HG02798 (cell line): ENCODE measurements at regions not wholly inside any gene's neighbourhood (a gene's known extent, or its start where the extent isn't known, plus 50 kb on each side); places are given as distances from the start of the nearest gene placed in this dataset.
"Not testable (repeated sequence)": the region's sequence is repeated elsewhere in the genome, so short reads cannot be mapped to it uniquely, and the experiment has no call there.

Source experiments
- ATAC-seq: cut with Tn5 transposase; IDR thresholded peaks from one replicate; pipeline ENCODE4 v1.9.1; 2021; ENCODE audit warnings: mild to moderate bottlenecking; ENCODE audit not compliant: unreplicated experiment, poor library complexity

DNA sequence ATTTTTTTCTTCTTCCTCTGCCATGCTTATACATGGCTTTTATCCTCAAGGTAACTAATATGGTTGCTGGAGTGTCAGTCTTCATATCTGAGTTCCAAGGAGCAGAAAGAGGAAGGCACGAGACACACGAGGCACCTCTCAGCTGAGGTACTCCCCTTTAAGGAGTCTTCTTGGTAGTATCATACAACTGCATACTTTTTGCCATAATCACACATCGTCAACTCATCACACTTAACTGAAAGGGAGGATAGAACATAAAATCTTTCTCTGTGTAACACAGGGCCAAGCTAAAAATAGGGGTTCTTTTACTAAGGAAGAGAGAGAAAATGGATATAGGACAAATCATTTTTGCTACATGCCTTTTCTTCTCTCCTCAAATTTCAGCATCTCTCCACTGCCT lies 104.2 kb downstream of the OXSM start:
- ATAC-seq, result no peak

DNA sequence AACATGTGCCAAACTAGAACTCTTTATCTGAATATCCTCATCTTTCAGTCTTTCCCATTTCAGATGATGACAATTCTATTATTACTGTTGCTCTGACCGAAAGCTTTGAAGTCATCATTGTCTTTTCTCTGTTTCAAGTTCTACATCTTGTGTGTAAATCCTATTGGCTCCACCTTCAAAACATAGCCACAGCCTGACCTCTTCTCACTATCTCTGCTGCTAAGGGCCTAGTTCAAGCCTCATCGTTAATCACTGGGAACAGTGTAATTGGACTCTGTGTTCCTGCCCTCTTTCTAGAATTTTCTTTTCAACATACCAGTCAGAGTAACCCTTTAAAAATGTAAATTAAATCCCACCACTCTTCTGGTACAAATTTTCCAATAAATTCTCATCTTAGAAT lies 105.1 kb downstream of the OXSM start:
- ATAC-seq, result no peak

DNA sequence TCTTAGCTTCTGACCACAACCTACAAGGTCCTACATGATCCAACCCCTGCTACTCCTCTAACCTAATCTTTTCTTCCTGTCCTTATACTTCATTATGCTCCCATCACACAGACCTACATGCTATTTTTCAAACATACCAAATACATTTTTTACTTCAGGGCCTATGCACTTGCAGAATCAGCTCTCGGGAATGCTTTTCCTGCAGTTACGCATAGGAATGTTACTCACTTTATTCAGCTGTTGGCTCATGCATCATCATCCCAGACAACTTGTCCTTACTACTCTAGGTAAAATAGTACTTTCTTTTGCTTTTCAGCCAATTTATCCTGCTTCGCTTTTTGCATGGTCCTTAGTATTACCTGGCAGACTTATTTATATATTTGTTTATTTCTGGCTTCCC lies 105.6 kb downstream of the OXSM start:
- no peak for ATAC-seq

DNA sequence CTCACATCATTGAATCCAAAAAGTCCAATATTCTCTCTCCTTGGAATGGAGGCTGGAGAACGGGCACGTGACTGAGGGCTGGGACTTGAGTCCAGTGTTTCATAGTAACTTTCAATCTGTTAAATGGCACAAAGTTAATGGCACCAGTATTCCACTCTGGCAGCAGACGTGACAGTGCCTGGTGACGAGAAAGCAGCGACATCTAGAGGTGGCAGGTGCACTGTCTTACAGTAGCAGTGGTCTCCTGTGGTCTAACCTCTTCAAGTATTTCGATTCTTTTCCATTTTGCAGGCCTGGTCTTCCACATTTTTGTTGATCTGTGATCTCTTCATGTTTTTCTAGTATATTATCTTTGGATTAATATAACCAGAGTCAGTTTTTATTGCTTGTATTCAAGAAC lies 107.1 kb downstream of the OXSM start:
- peak; percentile 84 for ATAC-seq

DNA sequence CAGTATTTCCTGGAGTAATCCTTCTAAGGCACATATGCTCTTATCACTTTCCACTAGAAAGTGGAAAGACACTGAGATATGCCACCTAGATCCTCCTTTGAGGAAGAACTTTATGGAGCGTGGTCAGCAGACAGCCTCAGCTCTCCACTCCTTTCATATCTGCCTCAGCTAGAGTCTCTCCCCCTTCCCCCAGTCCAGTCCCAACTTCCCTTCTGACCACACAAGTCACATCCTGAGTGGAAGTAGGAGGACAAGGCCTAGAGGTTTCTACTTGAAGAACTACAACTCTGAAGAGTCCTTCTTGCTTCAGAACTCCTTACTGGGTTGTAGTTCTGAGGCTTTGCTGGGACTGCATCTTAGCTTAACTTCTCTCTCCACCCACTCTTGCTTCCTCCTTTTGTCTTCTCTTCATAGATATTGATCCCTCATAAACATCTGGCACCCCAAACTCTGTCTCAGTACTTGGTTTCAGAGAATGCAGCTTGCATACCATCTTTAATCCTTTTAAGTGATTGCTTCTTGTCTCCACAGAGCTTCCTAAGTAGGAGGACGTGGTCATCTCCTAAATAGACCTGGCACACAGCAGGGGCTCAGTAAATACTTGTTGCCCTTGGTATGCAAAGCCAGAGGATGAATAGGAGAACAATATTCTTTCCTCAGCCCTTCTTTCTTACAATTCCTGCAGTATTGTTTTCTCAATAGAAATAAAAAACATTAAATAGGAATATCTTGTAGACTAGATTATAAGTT lies 109.6 kb downstream of the OXSM start:
- no peak for ATAC-seq

DNA sequence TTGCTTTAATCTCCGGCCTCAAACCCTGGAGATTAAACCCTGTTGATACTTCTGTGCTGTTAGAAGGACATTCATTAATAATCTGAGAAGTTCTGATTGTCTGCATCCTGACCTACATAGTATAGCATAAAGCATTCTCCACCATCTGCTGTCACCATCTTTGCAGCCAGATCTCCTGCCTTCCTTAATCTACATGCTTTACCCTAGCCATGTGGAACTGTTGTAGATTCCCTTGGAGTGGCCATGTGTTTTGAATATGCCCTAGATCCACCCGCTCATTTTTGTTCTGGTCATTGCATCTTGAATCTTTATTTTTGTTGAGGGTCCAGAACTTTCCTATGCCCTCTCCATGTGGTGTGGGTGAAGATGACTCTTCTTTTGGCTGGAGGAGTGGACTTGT lies 110.3 kb downstream of the OXSM start:
- no peak for ATAC-seq

DNA sequence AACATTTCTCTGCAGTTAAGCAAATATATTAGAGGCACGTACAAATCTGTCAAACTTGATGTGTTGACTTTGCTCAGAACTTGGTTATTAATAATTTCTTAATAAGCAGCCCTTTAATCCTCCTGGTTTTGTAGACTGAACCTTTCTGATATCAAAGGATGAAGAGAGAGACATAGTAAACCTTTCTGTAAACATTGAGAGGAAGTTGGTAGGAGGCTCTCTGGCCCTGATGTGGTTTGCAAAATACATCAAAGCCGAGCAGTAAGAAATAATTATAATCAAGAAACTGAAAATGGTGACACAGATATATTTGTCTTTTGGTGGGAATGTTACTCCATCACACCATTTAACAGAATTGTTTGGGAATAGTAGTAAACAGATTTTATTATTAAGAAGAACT lies 111.9 kb downstream of the OXSM start:
- ATAC-seq, result no peak

DNA sequence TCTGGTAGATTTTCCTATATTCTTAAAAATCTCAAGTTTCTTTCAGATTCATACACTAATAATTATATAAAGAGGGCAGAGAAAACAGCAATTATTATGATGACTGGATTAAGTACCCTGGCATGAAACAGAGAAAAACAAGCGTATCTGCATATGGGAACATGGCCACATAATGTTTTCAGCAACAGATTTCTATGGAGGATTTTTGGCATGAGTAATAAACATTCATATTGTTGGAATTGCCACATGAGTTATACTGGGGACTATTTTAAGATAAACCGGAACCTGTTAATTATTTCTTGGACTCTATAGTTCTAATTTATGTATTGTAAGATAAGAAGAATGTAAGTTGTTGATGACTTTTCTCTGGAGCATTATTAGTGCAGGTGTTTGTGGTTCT lies 112.7 kb downstream of the OXSM start:
- ATAC-seq, result no peak

DNA sequence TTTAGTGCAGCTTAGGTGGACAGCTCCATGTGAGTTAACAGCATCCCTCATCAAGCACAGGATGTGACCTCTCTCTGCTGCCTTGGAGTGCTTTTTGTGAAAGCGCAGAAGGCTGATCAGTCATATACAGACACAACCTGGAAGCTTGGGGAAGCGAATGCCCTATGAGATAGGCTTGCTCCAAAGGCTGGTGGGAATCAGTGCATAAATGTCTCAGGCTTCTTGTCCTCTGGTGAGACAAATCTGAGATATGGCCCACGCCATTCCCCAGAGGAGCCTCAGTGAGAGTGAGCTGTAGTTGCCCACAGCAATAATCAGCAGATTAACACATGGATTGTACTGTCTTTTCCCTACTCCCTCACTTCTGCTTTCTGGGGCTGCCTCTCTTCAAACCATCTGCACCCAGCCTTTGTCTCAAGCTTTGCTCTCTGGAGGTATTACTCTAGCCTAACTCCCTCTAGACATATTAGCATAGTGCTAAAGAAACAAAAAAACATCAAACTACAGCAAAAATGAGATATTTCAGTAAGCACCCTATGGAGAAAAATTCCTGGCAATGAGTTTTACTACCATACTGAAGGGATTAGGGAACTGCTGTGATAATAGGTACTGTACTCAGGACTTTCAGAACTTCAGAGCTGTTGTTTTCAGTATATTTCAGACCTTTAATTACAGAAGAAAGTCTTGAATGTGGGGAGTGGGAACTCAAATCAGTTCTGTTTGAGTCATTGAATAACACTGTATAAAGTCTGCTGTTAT lies 113.7 kb downstream of the OXSM start:
- ATAC-seq, result no peak

DNA sequence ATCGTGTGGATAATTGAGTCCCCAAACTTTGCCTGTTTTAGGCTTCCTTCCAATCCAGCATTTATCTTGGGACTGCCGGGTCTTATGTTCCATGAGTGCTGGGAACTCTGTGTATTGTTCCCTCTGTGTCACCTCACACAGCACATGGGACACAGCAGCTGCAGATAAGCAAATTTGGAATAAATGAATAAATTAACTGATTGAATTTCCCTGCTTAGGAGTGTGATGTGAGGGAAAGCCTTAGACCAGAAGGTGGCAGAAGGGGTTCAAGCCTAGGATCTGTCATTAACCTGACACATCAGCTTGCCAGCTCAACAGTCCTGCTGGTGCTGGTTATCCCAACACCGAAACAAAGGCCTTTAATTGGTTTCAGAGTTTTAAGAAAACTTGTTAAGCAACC lies 114.3 kb downstream of the OXSM start:
- ATAC-seq, result no peak

DNA sequence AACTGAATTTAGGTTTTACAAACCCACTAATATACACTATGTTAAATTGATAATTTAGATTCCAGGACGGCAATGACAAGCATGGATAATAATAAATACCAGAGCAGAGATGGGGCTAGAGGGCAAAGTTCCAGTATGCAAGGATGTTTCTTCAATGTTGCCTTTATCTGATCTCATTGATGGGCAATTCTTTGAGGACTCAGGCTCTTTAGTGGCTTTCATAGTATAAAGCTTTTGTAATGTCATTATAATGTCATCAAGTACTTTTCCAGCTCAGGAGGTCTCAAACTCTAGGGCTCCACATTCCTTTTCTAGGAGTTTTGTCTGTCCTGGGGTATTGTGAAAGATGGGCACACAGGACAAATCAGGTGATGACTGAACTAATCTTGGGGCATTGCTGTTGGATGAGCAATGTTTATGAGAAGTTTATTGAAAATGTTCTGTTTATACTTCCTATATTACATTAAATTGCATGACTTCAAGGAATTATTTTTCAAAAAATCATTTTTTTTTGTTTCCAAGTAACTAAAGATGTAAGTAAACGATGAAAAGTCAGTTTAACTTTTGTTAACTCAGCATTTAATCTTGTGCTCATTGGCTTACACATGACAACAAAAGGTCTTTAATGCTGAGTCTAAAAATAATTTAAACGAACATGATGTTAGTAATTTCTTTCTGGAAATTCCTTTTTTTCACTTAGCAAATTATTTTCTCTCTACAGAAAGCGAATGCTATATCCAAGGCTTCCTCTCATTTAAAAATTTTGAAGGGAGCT lies 116.4 kb downstream of the OXSM start:
- no peak for ATAC-seq

DNA sequence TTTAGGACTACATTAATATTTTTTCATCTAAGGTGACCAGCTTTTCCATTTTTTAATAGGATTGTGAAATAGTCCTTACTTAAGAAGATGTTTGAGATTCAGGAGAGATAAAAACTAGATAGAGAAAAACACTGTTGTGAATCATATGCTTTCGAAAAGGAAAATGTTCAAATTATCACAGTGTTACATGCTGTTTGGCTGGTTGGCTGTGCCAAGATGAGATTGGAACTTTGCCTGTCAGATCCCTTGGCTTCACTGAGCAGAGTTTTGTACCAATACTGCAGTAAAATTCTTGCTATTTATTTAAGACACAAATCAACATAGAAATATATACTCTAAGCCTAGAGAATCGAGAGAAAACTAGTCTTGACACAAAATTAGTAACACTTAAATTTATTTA lies 117.2 kb downstream of the OXSM start:
- no peak for ATAC-seq

DNA sequence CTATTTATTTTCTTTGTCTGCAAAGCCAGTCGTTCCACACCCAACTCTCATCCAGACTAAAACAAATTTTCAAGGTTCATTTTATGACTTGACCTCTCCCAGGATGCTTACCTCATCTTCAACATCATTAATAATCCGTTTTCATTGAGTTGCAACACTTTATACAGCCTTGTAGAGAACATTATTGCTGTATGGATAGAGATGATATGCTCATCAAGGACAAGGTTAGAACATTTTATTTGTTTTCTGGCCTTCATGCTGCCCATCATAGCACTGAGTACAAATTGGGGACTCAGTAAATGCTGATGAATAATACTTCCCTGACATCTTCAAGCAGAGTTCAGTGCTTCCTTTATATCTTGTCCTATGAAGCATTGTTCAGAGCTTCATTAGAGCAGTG lies 120.2 kb downstream of the OXSM start:
- ATAC-seq, result no peak

DNA sequence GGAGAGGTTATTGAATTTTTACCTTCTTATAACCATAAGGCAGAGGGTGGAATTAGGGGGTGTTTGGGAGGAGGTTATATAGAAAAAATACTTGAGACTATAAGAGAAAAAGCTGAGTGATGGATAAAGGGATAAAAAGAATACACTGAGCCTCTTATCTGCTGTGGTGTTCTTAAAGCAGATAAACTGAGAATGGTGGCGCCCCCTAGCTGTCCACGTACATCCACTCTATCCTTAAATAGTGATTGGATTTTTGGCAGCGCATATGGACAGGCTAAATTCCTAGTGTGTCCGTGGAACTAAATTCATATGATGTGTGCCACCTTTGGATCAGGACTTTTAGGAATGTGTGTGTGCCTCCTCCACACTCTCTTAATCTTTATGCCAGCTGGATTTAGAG lies 121.1 kb downstream of the OXSM start:
- ATAC-seq, result peak; percentile 70

DNA sequence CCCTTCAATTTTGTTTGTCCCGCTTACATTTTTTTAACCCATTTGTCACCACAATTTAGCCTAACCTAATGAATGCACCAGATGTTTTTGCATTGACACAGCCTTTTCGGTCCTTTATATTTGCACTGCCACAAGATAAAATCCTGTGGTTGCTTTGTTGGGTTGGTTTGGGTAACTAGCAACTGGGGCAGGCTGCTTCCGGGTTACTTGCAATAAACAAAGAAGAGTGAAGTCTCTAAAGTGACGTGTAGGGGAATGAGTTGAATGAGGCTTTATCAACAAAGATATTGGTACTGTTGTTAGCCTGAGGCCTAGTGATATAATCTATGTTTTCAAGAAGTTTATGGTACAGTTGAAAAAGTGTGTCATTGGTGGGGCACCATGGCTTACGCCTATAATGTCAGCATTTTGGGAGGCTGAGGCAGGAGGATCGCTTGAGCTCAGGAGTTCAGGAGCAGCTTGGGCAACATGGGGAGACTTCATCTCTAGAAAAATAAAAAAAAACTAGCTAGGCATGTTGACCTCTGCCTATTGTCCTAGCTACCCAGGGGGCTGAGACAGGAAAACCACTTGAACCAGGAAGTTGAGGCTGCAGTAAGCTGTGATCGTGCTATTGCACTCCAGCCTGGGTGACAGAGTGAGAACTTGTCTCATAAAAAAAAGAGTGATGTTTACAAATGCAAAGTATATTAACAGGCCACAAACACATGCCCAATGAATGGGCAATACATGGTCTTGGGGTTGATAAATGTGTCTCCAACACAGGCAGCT lies 121.8 kb downstream of the OXSM start:
- ATAC-seq, result no peak

DNA sequence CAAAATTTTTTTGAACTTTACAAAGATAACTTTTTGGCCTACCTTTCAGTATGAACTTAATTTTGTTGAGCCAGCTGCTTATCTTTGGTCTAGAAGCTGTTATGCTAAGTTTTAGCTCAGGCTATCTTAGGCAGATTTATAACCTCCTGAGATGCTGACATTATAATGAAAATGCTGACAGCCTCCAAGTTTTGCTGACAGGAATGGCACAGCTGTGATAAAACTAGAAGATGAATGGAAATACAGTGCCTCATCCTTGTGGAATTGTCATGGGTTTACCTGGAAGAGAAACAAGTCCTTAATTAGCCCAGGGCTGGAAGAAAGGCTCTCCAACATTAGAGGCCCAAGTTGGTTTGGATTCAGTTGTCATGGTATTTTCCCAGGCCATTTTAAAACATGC lies 123.3 kb downstream of the OXSM start:
- no peak for ATAC-seq

DNA sequence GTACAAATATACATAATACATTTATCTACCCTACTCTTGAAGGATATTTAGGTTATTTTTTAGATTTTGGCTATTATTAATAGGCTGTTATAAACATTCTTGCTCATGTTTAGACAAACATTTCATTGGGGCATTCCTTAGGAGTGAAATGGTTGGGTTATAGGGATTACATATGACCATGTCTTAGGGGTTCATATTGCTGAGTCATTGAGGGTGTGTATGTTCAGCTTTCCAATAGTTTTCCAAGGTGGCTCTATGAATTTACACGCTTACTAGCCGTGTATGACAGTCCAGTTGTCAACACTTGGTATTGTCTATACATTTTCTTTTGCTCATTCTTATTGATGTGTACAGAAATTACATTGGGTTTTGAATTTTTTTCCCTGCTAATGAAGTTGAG lies 125.8 kb downstream of the OXSM start:
- ATAC-seq, result no peak

DNA sequence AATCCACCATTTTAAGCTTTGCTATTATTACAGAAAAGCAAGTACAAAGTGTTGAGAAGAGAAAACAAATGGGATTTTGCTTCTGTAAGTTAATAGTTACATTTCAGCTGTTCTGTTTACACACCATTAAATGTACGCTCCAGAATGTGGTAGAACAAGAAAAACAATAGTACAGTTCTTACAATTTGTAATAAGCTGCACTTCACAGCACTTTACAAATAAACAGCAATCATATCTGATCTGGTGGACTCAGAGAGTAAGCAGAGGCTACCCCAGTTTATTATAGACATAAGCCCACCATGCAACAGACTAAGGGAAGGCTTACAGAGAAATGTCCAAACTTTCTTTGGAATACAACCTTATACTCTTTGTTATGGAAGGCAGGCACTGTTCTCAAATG lies 126.4 kb downstream of the OXSM start:
- no peak for ATAC-seq

DNA sequence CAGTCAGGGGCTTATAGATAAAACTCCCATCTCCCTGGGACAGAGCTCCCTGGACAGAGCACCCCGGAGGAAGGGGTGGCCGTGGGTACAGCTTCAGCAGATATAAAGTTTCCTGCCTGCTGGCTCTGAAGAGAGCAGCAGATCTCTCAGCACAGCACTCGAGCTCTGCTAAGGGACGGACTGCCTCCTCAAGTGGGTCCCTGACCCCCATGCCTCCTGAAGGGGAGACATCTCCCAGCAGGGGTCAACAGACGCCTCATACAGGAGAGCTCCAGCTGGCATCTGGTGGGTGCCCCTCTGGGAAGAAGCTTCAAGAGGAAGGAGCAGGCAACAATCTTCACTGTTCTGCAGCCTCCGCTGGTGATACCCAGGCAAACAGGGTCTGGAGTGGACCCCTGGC lies 142.1 kb downstream of the OXSM start:
- not testable (repeated sequence) for ATAC-seq

DNA sequence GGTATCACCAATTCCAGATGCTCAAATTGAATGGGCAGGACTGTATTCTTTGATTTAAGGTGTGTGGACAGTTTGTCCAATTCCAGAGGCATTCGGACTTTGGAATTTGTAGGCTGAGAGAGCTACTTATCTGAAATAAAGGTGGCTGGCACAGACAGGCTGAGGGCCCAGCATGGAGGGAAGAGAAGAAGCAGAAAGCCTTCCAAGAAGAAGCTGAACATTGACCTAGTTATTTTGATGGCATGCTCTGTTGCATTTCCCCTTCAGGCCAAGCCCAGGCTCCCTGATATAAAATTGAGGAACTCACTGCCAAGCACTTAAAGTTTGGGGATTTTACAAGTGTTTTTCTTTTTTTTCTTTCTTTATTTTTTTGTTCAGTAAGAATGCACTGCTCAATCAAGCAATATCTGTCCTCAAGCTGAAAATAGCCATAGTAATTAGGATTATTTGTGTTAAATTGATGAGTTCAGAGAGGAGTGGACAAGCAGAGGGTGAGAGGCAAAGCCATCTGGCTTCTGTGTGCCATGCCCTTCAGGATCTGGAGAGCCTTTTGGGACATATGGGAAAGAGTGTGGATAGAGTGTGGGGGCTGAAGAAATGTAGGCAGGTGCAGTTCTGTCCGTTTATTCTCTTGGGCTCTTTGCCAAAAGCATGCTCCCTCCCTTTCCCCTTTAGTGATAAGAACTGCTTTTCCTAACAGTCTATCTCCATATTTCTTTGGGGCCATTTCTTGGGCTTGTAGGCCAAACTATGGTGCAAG lies 148.9 kb downstream of the OXSM start:
- ATAC-seq, result no peak
